Endodermal cell (in vitro differentiated cells): ENCODE measurements at regions not wholly inside any gene's neighbourhood (a gene's known extent, or its start where the extent isn't known, plus 50 kb on each side); places are given as distances from the start of the nearest gene placed in this dataset.

ENCODE experiments used
- DNase-seq: peaks from one replicate; pipeline ENCODE4 v3.0.0-alpha.2; 2017
- H3K27ac ChIP-seq: 2 replicates; pipeline ENCODE4 v1.5.1; 2013; ENCODE audit warnings: mild to moderate bottlenecking, low read depth, low read length, moderate library complexity
- H3K27me3 ChIP-seq: 2 replicates; pipeline ENCODE4 v1.6.1; 2013; ENCODE audit warnings: mild to moderate bottlenecking, low read length, moderate library complexity; ENCODE audit not compliant: insufficient read depth, control insufficient read depth, poor library complexity, severe bottlenecking
- H3K36me3 ChIP-seq: 2 replicates; pipeline ENCODE4 v1.7.0; 2013; ENCODE audit warnings: mild to moderate bottlenecking, low read length, moderate library complexity; ENCODE audit not compliant: control insufficient read depth, insufficient read depth
- H3K4me1 ChIP-seq: one replicate; pipeline ENCODE4 v1.7.0; 2013; ENCODE audit warnings: low read length; ENCODE audit not compliant: control insufficient read depth, insufficient read depth
- H3K4me3 ChIP-seq: 2 replicates; pipeline ENCODE4 v1.5.1; 2013; ENCODE audit warnings: mild to moderate bottlenecking, low read length, moderate library complexity
- H3K9ac ChIP-seq: 2 replicates; pipeline ENCODE4 v1.6.1; 2013; ENCODE audit warnings: mild to moderate bottlenecking, low read length, moderate library complexity; ENCODE audit not compliant: poor library complexity, severe bottlenecking; ENCODE audit errors: extremely low read depth
- H3K9me3 ChIP-seq: 2 replicates; pipeline ENCODE4 v1.6.1; 2013; ENCODE audit warnings: mild to moderate bottlenecking, low read length, moderate library complexity; ENCODE audit not compliant: control insufficient read depth
- H3K27ac Mint-ChIP-seq: 2 replicates; pipeline ENCODE4 v1.8.0; 2020; ENCODE audit warnings: mixed read lengths
- H3K27me3 Mint-ChIP-seq: 2 replicates; pipeline ENCODE4 v1.8.0; 2021; ENCODE audit warnings: mild to moderate bottlenecking, mixed read lengths; ENCODE audit not compliant: insufficient read depth
- H3K36me3 Mint-ChIP-seq: 2 replicates; pipeline ENCODE4 v1.8.0; 2020; ENCODE audit warnings: low read depth, mixed read lengths
- H3K4me1 Mint-ChIP-seq: 2 replicates; pipeline ENCODE4 v1.8.0; 2020; ENCODE audit warnings: mixed read lengths
- H3K4me3 Mint-ChIP-seq: 2 replicates; pipeline ENCODE4 v1.8.0; 2020; ENCODE audit warnings: mild to moderate bottlenecking, moderate library complexity, mixed read lengths
- H3K9me3 Mint-ChIP-seq: 2 replicates; pipeline ENCODE4 v1.8.0; 2020; ENCODE audit warnings: mild to moderate bottlenecking, mixed read lengths
- CTCF ChIP-seq: fragments of 200-600 bp; sonication (generic); conservative IDR thresholded peaks from 2 replicates; pipeline ENCODE4 v1.5.0; 2021; ENCODE audit warnings: antibody characterized with exemption, mild to moderate bottlenecking
- WGBS, 2 experiments: methylation state at CpG; one replicate each; pipeline versions ENCODE4 v1.1.5 to v1.1.7; 2013; ENCODE audit warnings: missing lambda C conversion rate in 2 of 2, mixed read lengths in 1 of 2; ENCODE audit not compliant: insufficient coverage in 1 of 2, insufficient read length in 1 of 2; 5-methylcytosine and 5-hydroxymethylcytosine counted together

- TF ChIP-seq CTCF: no peak
- H3K36me3 ChIP-seq: no peaks in the 10 kb centered on the region
- Mint-ChIP-seq H3K27ac (no peak overlapping the region), H3K27me3 (no peaks in the 10 kb centered on the region), H3K9me3 (peaks cover 5% of the 10 kb centered on the region), H3K4me3 (no peak overlapping the region), H3K36me3 (no peaks in the 10 kb centered on the region), H3K4me1 (peaks cover 14% of the 10 kb centered on the region)
- H3K9me3 ChIP-seq: peaks cover 8% of the 10 kb centered on the region
- H3K4me3 ChIP-seq: no peak overlapping the region
- no peak for DNase-seq
- H3K4me1 ChIP-seq: peaks cover 6% of the 10 kb centered on the region
- no peak overlapping the region for H3K9ac ChIP-seq
- H3K27ac ChIP-seq: no peak overlapping the region
- H3K27me3 ChIP-seq: no peaks in the 10 kb centered on the region
- WGBS, 2 experiments: 82 to 100% methylated on average over 1 to 2 of the region's 2 CpGs
Measured at GRCh38 chr6:91782802-91783201, 1195.9 kb upstream of the MAP3K7 start.

GRCh38 chr6:91781946-91782345, 1195.1 kb upstream of the MAP3K7 start:
- Histone ChIP-seq H3K36me3 (no peaks in the 10 kb centered on the region), H3K4me1 (peaks cover 6% of the 10 kb centered on the region), H3K9ac (no peak overlapping the region), H3K4me3 (no peak overlapping the region), H3K27ac (no peak overlapping the region), H3K27me3 (no peaks in the 10 kb centered on the region), H3K9me3 (peaks cover 8% of the 10 kb centered on the region)
- Mint-ChIP-seq H3K27ac (no peak overlapping the region), H3K9me3 (peaks cover 5% of the 10 kb centered on the region), H3K36me3 (no peaks in the 10 kb centered on the region), H3K4me1 (peaks cover 11% of the 10 kb centered on the region), H3K4me3 (no peak overlapping the region), H3K27me3 (no peaks in the 10 kb centered on the region)
- no peak for DNase-seq
- no peak for TF ChIP-seq CTCF
- 78 to 89% methylated on average over 3 of the region's 3 CpGs for WGBS, 2 experiments

- Mint-ChIP-seq H3K27me3 (no peaks in the 10 kb centered on the region), H3K36me3 (no peaks in the 10 kb centered on the region), H3K27ac (no peak overlapping the region), H3K4me3 (no peak overlapping the region), H3K9me3 (peaks cover 9% of the 10 kb centered on the region), H3K4me1 (no peaks in the 10 kb centered on the region)
- Histone ChIP-seq H3K4me1 (no peaks in the 10 kb centered on the region), H3K4me3 (no peak overlapping the region), H3K9ac (no peak overlapping the region), H3K9me3 (peaks cover 3% of the 10 kb centered on the region), H3K36me3 (no peaks in the 10 kb centered on the region), H3K27ac (no peak overlapping the region), H3K27me3 (no peaks in the 10 kb centered on the region)
- 85% methylated on average over 2 of the region's 2 CpGs; no CpG with 5 or more reads in 1 of the 2 experiments for WGBS, 2 experiments
- no peak for DNase-seq
- TF ChIP-seq CTCF: no peak
Measured at GRCh38 chr6:91780270-91780669, 1193.4 kb upstream of the MAP3K7 start.
